ENCODE measurements at regions not wholly inside any gene's neighbourhood (a gene's known extent, or its start where the extent isn't known, plus 50 kb on each side); places are given as distances from the start of the nearest gene placed in this dataset.

- no peak for TF ChIP-seq ZBTB33 (IDR thresholded peaks at IDR 0.05; ENCODE audit: borderline replicate concordance, low read depth)
Measured at GRCh38 chr14:101122237-101123141, 219.0 kb upstream of the RTL1 start (continued).

- TF ChIP-seq ELF1 (IDR thresholded peaks at IDR 0.05) (no peak), FOSL2 (IDR thresholded peaks at IDR 0.05; ENCODE audit: borderline replicate concordance, low read depth) (no peak), CHD2 (IDR thresholded peaks at IDR 0.05; ENCODE audit: low read length, partially characterized antibody) (no peak), REST (IDR thresholded peaks at IDR 0.05; ENCODE audit: low read depth, low read length) (no peak), TCF12 (IDR thresholded peaks at IDR 0.05) (no peak), RAD21 (IDR thresholded peaks at IDR 0.05; ENCODE audit: low read length) (no peak), MAX (IDR thresholded peaks at IDR 0.05; ENCODE audit: low read depth) (no peak), TEAD4 (IDR thresholded peaks at IDR 0.05; ENCODE audit: borderline replicate concordance, insufficient read depth) (no peak), NFIC (IDR thresholded peaks at IDR 0.05; ENCODE audit: borderline replicate concordance) (no peak), SIN3A (IDR thresholded peaks at IDR 0.05; ENCODE audit: borderline replicate concordance, low read depth, low read length) (no peak), FOXJ3 (CRISPR knock-in tag; IDR thresholded peaks at IDR 0.05) (no peak), TAF1 (IDR thresholded peaks at IDR 0.05; ENCODE audit: borderline replicate concordance, low read depth, low read length) (no peak), MEF2A (IDR thresholded peaks at IDR 0.05; ENCODE audit: borderline replicate concordance, low read depth) (no peak)
- no peak overlapping the region for H3K4me3 ChIP-seq (ENCODE audit: low read depth in 2 of 2, low read length in 1 of 2)
- H3K9me3 ChIP-seq, result no peaks in the 10 kb centered on the region
- no peaks in the 10 kb centered on the region for H3K9me2 ChIP-seq
- no peaks in the 10 kb centered on the region for H3K27me3 ChIP-seq (ENCODE audit: insufficient read depth)
- H3K4me1 ChIP-seq (ENCODE audit: control insufficient read depth in 1 of 2, insufficient read depth in 2 of 2, low read depth in 1 of 2, low read length in 1 of 2), result peaks cover 0 to 76% of the 10 kb centered on the region in 2 experiments; a peak in 1 of 4 replicates
- peak overlapping the region in 1 of 2 experiments; percentile 99; a peak in 1 of 4 replicates for H3K27ac ChIP-seq (ENCODE audit: low read depth in 2 of 2, low read length in 1 of 2)
- no peak overlapping the region for H2AFZ ChIP-seq (ENCODE audit: low read depth)
- H3K4me2 ChIP-seq, result no peak overlapping the region
- CTCF ChIA-PET, result interaction anchor here (0.8 to 1.5 kb wide), 2 partner anchors 104 to 111 kb away, joined by 3 to 4 read pairs; no protein-coding TSS in a partner anchor
- 69% methylated on average over 18 of the region's 19 CpGs for WGBS (ENCODE audit: low lambda C conversion rate)
- POLR2A ChIA-PET, result no interaction called here
- peak; percentile 20 for DNase-seq
- H3K36me3 ChIP-seq (replicated peaks in 1 of 2; ENCODE audit: control insufficient read depth in 1 of 2, insufficient read depth in 2 of 2, low read length in 1 of 2), result no peaks in the 10 kb centered on the region
- no peaks in the 10 kb centered on the region for H3F3A ChIP-seq (replicated peaks; ENCODE audit: insufficient read depth)
- no peaks in the 10 kb centered on the region for H4K20me1 ChIP-seq (ENCODE audit: insufficient read depth)
- H3K9ac ChIP-seq, result no peak overlapping the region
- no peaks in the 10 kb centered on the region for H3K79me2 ChIP-seq (ENCODE audit: insufficient read depth)
Measured at GRCh38 chr14:101123618-101124510, 220.3 kb upstream of the RTL1 start.

Measured in SK-N-SH (cell line).